Coronary artery (tissue), 2 donors: ENCODE measurements at regions not wholly inside any gene's neighbourhood (a gene's known extent, or its start where the extent isn't known, plus 50 kb on each side); places are given as distances from the start of the nearest gene placed in this dataset.
"Not testable (repeated sequence)": the region's sequence is repeated elsewhere in the genome, so short reads cannot be mapped to it uniquely, and the experiment has no call there.

ENCODE experiments used
- DNase-seq: peaks from one replicate; pipeline ENCODE4 v3.0.0-alpha.2; 2017; ENCODE audit warnings: low spot score
- H3K27ac ChIP-seq, 2 donors: fragments of 200-600 bp; sonication (generic); one replicate each; pipeline ENCODE4 v1.5.1; 2016 to 2019
- H3K4me3 ChIP-seq: fragments of 200-600 bp; sonication (generic); 2 replicates; pipeline ENCODE4 v1.5.1; 2016; ENCODE audit warnings: mild to moderate bottlenecking, moderate library complexity
- CTCF ChIP-seq: fragments of 200-600 bp; sonication (generic); IDR thresholded peaks from one replicate; pipeline ENCODE4 v1.5.1; 2019; ENCODE audit warnings: antibody characterized with exemption

- H3K27ac ChIP-seq, result no peak overlapping the region
- TF ChIP-seq CTCF, result no peak
- no peak overlapping the region for H3K4me3 ChIP-seq
- DNase-seq, result no peak
Observed at GRCh38 chr5:30469691-30470090, 723.8 kb upstream of the CDH6 start.

- no peak for DNase-seq
- Histone ChIP-seq H3K27ac (no peak overlapping the region), H3K4me3 (no peak overlapping the region)
- no peak for TF ChIP-seq CTCF
Observed at GRCh38 chr5:30458681-30459080, 734.8 kb upstream of the CDH6 start.

GRCh38 chr5:30455484-30455883, 738.0 kb upstream of the CDH6 start:
- H3K4me3 ChIP-seq, DNase-seq, H3K27ac ChIP-seq: not testable (repeated sequence)

GRCh38 chr5:30453168-30453567, 740.3 kb upstream of the CDH6 start:
- Histone ChIP-seq H3K27ac (no peak overlapping the region), H3K4me3 (no peak overlapping the region)
- TF ChIP-seq CTCF, result no peak
- no peak for DNase-seq

GRCh38 chr5:30450153-30450552, 743.3 kb upstream of the CDH6 start:
- Histone ChIP-seq H3K4me3 (no peak overlapping the region), H3K27ac (no peak overlapping the region)
- no peak for DNase-seq
- no peak for TF ChIP-seq CTCF

- no peak for TF ChIP-seq CTCF
- no peak for DNase-seq
- no peak overlapping the region for H3K4me3 ChIP-seq
- H3K27ac ChIP-seq, result no peak overlapping the region
Observed at GRCh38 chr5:30447431-30447830, 746.1 kb upstream of the CDH6 start.

GRCh38 chr5:30446456-30446855, 747.0 kb upstream of the CDH6 start:
- DNase-seq, result no peak
- TF ChIP-seq CTCF, result no peak
- Histone ChIP-seq H3K4me3 (no peak overlapping the region), H3K27ac (no peak overlapping the region)

GRCh38 chr5:30438785-30439184, 754.7 kb upstream of the CDH6 start:
- DNase-seq, result no peak
- no peak for TF ChIP-seq CTCF
- no peak overlapping the region for H3K4me3 ChIP-seq
- H3K27ac ChIP-seq, result no peak overlapping the region
